HG03439 (cell line): ENCODE measurements at regions not wholly inside any gene's neighbourhood (a gene's known extent, or its start where the extent isn't known, plus 50 kb on each side); places are given as distances from the start of the nearest gene placed in this dataset.

ENCODE experiments used
- ATAC-seq: cut with Tn5 transposase; IDR thresholded peaks from one replicate; pipeline ENCODE4 v1.9.1; 2021; ENCODE audit warnings: mild to moderate bottlenecking, moderate library complexity; ENCODE audit not compliant: unreplicated experiment

- ATAC-seq, result no peak
Measured at GRCh38 chr13:50713523-50714248, 129.8 kb downstream of the DLEU7 start.

- ATAC-seq, result no peak
Measured at GRCh38 chr13:50714891-50715290, 128.6 kb downstream of the DLEU7 start.

GRCh38 chr13:50715402-50716146 is 127.9 kb downstream of the DLEU7 start:
- no peak for ATAC-seq

- ATAC-seq, result no peak
Measured at GRCh38 chr13:50720861-50721671, 122.4 kb downstream of the DLEU7 start.

- no peak for ATAC-seq
Measured at GRCh38 chr13:50721672-50721992, 121.9 kb downstream of the DLEU7 start.

GRCh38 chr13:50722440-50723125 is 120.9 kb downstream of the DLEU7 start:
- no peak for ATAC-seq

- ATAC-seq, result no peak
Measured at GRCh38 chr13:50724438-50724837, 119.1 kb downstream of the DLEU7 start.

- no peak for ATAC-seq
Measured at GRCh38 chr13:50724913-50725312, 118.6 kb downstream of the DLEU7 start.

GRCh38 chr13:50726164-50726563 is 117.3 kb downstream of the DLEU7 start:
- ATAC-seq, result no peak

GRCh38 chr13:50729177-50729576 is 114.3 kb downstream of the DLEU7 start:
- no peak for ATAC-seq

GRCh38 chr13:50730496-50731351 is 112.8 kb downstream of the DLEU7 start:
- no peak for ATAC-seq

- ATAC-seq, result no peak
Measured at GRCh38 chr13:50731400-50731799, 112.1 kb downstream of the DLEU7 start.

- no peak for ATAC-seq
Measured at GRCh38 chr13:50732712-50733111, 110.8 kb downstream of the DLEU7 start.

- no peak for ATAC-seq
Measured at GRCh38 chr13:50733392-50733791, 110.1 kb downstream of the DLEU7 start.

GRCh38 chr13:50735071-50735470 is 108.4 kb downstream of the DLEU7 start:
- no peak for ATAC-seq

GRCh38 chr13:50740052-50740741 is 103.3 kb downstream of the DLEU7 start:
- no peak for ATAC-seq

- no peak for ATAC-seq
Measured at GRCh38 chr13:50742353-50742752, 101.1 kb downstream of the DLEU7 start.

- ATAC-seq, result no peak
Measured at GRCh38 chr13:50742968-50743367, 100.5 kb downstream of the DLEU7 start.

- no peak for ATAC-seq
Measured at GRCh38 chr13:50744116-50744660, 99.3 kb downstream of the DLEU7 start.
